ENCODE measurements at regions not wholly inside any gene's neighbourhood (a gene's known extent, or its start where the extent isn't known, plus 50 kb on each side); places are given as distances from the start of the nearest gene placed in this dataset.
"Not testable (repeated sequence)": the region's sequence is repeated elsewhere in the genome, so short reads cannot be mapped to it uniquely, and the experiment has no call there.

GRCh38 chr7:91356915-91357314, 92.7 kb downstream of the FZD1 start:
- TF ChIP-seq POLR2A (IDR thresholded peaks at IDR 0.05) (no peak), CTCF (IDR thresholded peaks at IDR 0.05) (no peak)
- Histone ChIP-seq H3K27me3 (no peaks in the 10 kb centered on the region), H3K27ac (no peak overlapping the region), H3K4me3 (no peak overlapping the region), H3K4me1 (no peaks in the 10 kb centered on the region), H3K36me3 (ENCODE audit: low read depth, missing control alignments) (no peaks in the 10 kb centered on the region), H3K9me3 (no peaks in the 10 kb centered on the region)
- intact Hi-C loops (cut with DNase I; ENCODE audit: low total_unique reads): no loop called here
- DNase-seq: no peak

GRCh38 chr7:91357379-91357778, 93.1 kb downstream of the FZD1 start:
- Histone ChIP-seq H3K27me3 (no peaks in the 10 kb centered on the region), H3K27ac (no peak overlapping the region), H3K36me3 (ENCODE audit: low read depth, missing control alignments) (no peaks in the 10 kb centered on the region), H3K4me3 (no peak overlapping the region), H3K4me1 (no peaks in the 10 kb centered on the region), H3K9me3 (no peaks in the 10 kb centered on the region)
- TF ChIP-seq CTCF (IDR thresholded peaks at IDR 0.05): no peak
- no peak for TF ChIP-seq POLR2A (IDR thresholded peaks at IDR 0.05)
- DNase-seq: no peak
- intact Hi-C loops (cut with DNase I; ENCODE audit: low total_unique reads): no loop called here
- 67 to 92% methylated on average over 1 of the region's 1 CpG for WGBS, 2 donors

- WGBS, 2 donors: 84 to 94% methylated on average over 1 of the region's 1 CpG
- H3K27me3 ChIP-seq: no peaks in the 10 kb centered on the region
- DNase-seq: no peak
- TF ChIP-seq CTCF (IDR thresholded peaks at IDR 0.05) (no peak), POLR2A (IDR thresholded peaks at IDR 0.05) (no peak)
- H3K36me3 ChIP-seq (ENCODE audit: low read depth, missing control alignments): no peaks in the 10 kb centered on the region
- H3K4me3 ChIP-seq: no peak overlapping the region
- no peaks in the 10 kb centered on the region for H3K4me1 ChIP-seq
- H3K27ac ChIP-seq: no peak overlapping the region
- intact Hi-C loops (cut with DNase I; ENCODE audit: low total_unique reads): no loop called here
- no peaks in the 10 kb centered on the region for H3K9me3 ChIP-seq
Observed at GRCh38 chr7:91357901-91358300, 93.7 kb downstream of the FZD1 start.

- Histone ChIP-seq H3K36me3 (ENCODE audit: low read depth, missing control alignments) (no peaks in the 10 kb centered on the region), H3K4me1 (no peaks in the 10 kb centered on the region), H3K27ac (no peak overlapping the region), H3K9me3 (no peaks in the 10 kb centered on the region), H3K4me3 (no peak overlapping the region), H3K27me3 (no peaks in the 10 kb centered on the region)
- no peak for DNase-seq
- intact Hi-C loops (cut with DNase I; ENCODE audit: low total_unique reads): no loop called here
- TF ChIP-seq POLR2A (IDR thresholded peaks at IDR 0.05) (no peak), CTCF (IDR thresholded peaks at IDR 0.05) (no peak)
- WGBS, 2 donors: 86 to 89% methylated on average over 2 of the region's 2 CpGs
Observed at GRCh38 chr7:91358303-91358702, 94.1 kb downstream of the FZD1 start.

- 67 to 81% methylated on average over 5 of the region's 5 CpGs for WGBS, 2 donors
- H3K27ac ChIP-seq; H3K4me1 ChIP-seq; DNase-seq; intact Hi-C loops (cut with DNase I; ENCODE audit: low total_unique reads); H3K36me3 ChIP-seq (ENCODE audit: low read depth, missing control alignments); H3K27me3 ChIP-seq; H3K9me3 ChIP-seq; H3K4me3 ChIP-seq: not testable (repeated sequence)
Observed at GRCh38 chr7:91365097-91365496, 100.9 kb downstream of the FZD1 start.
